ENCODE measurements at regions not wholly inside any gene's neighbourhood (a gene's known extent, or its start where the extent isn't known, plus 50 kb on each side); places are given as distances from the start of the nearest gene placed in this dataset.

DNA sequence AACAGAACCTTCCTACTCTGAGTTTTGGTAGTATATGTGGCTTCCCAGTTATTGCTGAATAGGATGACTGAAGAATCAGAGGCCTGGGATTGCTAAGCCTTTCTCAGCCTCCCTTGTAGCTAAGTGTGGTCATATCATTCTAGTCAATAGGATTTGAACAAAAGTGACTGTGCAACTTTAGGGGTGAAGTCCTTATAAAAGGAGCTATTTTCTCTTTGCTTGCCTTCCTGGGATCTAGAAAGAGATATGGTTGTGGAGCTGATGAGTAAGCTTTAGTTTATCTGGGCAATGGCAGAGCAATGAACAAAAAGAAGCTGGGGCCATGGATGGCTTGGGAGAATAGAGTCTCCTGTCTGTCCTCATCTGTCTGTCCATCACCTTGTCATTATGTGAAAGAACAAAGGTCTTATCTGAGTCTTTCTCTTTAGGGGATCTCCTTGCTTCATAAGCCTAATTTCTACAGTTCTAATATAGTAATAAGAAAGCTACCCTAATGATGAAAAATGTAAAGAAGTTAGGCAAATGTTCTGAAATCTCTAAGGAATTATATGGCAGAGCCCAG, 91.5 kb downstream of the TENT5C start:
- TF ChIP-seq, protein P1, sequence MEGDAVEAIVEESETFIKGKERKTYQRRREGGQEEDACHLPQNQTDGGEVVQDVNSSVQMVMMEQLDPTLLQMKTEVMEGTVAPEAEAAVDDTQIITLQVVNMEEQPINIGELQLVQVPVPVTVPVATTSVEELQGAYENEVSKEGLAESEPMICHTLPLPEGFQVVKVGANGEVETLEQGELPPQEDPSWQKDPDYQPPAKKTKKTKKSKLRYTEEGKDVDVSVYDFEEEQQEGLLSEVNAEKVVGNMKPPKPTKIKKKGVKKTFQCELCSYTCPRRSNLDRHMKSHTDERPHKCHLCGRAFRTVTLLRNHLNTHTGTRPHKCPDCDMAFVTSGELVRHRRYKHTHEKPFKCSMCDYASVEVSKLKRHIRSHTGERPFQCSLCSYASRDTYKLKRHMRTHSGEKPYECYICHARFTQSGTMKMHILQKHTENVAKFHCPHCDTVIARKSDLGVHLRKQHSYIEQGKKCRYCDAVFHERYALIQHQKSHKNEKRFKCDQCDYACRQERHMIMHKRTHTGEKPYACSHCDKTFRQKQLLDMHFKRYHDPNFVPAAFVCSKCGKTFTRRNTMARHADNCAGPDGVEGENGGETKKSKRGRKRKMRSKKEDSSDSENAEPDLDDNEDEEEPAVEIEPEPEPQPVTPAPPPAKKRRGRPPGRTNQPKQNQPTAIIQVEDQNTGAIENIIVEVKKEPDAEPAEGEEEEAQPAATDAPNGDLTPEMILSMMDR (conservative IDR thresholded peaks at IDR 0.05) = no peak
- Histone ChIP-seq H3K9ac (ENCODE audit: extremely low read depth, low read length, poor library complexity, severe bottlenecking) (no peak overlapping the region), H3K36me3 (ENCODE audit: control insufficient read depth, insufficient read depth, low read length) (no peaks in the 10 kb centered on the region), H3K27ac (ENCODE audit: low read depth, low read length) (no peak overlapping the region), H3K27me3 (ENCODE audit: control insufficient read depth, insufficient read depth, low read length, poor library complexity, severe bottlenecking) (no peaks in the 10 kb centered on the region), H3K9me3 (ENCODE audit: control insufficient read depth, low read length) (no peaks in the 10 kb centered on the region), H3K4me3 (ENCODE audit: low read length) (no peak overlapping the region), H3K4me1 (ENCODE audit: control insufficient read depth, insufficient read depth, low read length) (no peaks in the 10 kb centered on the region)
- Mint-ChIP-seq H3K4me1 (no peaks in the 10 kb centered on the region), H3K36me3 (ENCODE audit: low read depth) (no peaks in the 10 kb centered on the region), H3K4me3 (no peak overlapping the region), H3K27ac (no peak overlapping the region), H3K27me3 (ENCODE audit: insufficient read depth) (peaks cover 2% of the 10 kb centered on the region), H3K9me3 (no peaks in the 10 kb centered on the region)
- no peak for DNase-seq

DNA sequence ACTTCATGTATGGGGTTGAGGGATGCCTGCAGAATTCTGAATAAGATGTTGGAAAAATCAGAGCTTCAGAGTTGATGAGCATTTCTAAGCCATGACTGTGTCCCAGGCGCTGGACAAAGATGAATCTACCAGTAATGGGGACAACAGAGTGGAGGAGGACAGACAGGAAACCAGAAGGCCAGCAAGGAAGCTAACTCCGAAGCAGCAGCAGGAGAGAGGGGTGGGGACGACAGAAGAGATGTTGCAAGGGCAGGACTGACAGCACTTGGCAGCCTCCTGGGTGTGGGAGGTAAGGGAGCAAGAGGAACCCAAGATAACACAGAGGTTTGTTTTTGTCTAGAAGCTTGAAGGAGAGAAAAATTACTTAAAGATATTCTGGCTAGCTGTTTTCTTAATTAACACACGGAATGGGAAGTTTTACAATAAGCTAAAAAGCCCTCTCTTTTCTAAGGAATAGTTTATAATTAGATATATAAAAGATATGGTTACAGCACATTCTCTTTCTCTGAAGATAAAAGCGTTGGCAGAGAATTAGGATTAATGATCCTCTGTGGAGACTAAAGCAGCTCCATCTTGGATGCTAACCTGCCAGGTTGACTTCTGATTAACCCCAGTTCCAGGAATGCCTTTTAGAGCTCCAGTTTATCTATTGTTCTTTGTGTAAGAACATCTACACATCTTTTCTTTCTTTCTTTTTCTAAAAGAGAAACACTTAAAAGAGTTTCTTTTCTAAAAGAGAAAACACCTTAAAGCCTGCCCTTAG, 92.7 kb downstream of the TENT5C start:
- Mint-ChIP-seq H3K4me3 (no peak overlapping the region), H3K9me3 (no peaks in the 10 kb centered on the region), H3K27ac (no peak overlapping the region), H3K4me1 (no peaks in the 10 kb centered on the region), H3K27me3 (ENCODE audit: insufficient read depth) (peaks cover 1% of the 10 kb centered on the region), H3K36me3 (ENCODE audit: low read depth) (no peaks in the 10 kb centered on the region)
- Histone ChIP-seq H3K9ac (ENCODE audit: extremely low read depth, low read length, poor library complexity, severe bottlenecking) (no peak overlapping the region), H3K9me3 (ENCODE audit: control insufficient read depth, low read length) (no peaks in the 10 kb centered on the region), H3K36me3 (ENCODE audit: control insufficient read depth, insufficient read depth, low read length) (no peaks in the 10 kb centered on the region), H3K27me3 (ENCODE audit: control insufficient read depth, insufficient read depth, low read length, poor library complexity, severe bottlenecking) (no peaks in the 10 kb centered on the region), H3K27ac (ENCODE audit: low read depth, low read length) (no peak overlapping the region), H3K4me1 (ENCODE audit: control insufficient read depth, insufficient read depth, low read length) (no peaks in the 10 kb centered on the region), H3K4me3 (ENCODE audit: low read length) (no peak overlapping the region)
- no peak for DNase-seq
- WGBS, 2 experiments (ENCODE audit: insufficient coverage in 1 of 2, insufficient read length in 1 of 2) = 84 to 95% methylated on average over 4 of the region's 5 CpGs
- TF ChIP-seq, protein P1 (conservative IDR thresholded peaks at IDR 0.05) = no peak

DNA sequence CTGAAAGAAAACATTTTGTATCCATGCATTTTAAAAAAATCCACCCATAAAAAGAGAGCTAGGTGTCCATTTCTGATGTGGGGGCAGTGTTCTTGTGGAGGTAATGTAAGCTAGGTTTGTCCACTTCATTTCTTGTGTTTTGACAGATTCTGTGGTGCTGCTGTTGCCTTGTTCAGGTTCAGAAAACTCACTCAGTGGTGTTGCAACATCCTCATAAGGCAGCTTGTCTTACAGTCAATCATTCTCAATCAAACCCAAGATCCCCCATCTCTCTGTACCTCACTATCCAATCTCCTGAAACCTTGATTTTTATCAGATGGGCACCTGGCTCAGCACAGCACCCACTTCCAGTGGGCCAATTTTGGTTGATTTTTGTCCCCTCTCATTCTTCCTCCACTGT, 94.1 kb downstream of the TENT5C start:
- Histone ChIP-seq H3K36me3 (ENCODE audit: control insufficient read depth, insufficient read depth, low read length) (no peaks in the 10 kb centered on the region), H3K4me3 (ENCODE audit: low read length) (no peak overlapping the region), H3K4me1 (ENCODE audit: control insufficient read depth, insufficient read depth, low read length) (no peaks in the 10 kb centered on the region), H3K27ac (ENCODE audit: low read depth, low read length) (no peak overlapping the region), H3K9ac (ENCODE audit: extremely low read depth, low read length, poor library complexity, severe bottlenecking) (no peak overlapping the region), H3K9me3 (ENCODE audit: control insufficient read depth, low read length) (no peaks in the 10 kb centered on the region), H3K27me3 (ENCODE audit: control insufficient read depth, insufficient read depth, low read length, poor library complexity, severe bottlenecking) (no peaks in the 10 kb centered on the region)
- DNase-seq = no peak
- Mint-ChIP-seq H3K27me3 (ENCODE audit: insufficient read depth) (no peaks in the 10 kb centered on the region), H3K9me3 (no peaks in the 10 kb centered on the region), H3K36me3 (ENCODE audit: low read depth) (no peaks in the 10 kb centered on the region), H3K4me1 (no peaks in the 10 kb centered on the region), H3K4me3 (no peak overlapping the region), H3K27ac (no peak overlapping the region)
- TF ChIP-seq, protein P1 (conservative IDR thresholded peaks at IDR 0.05) = no peak
